Right lobe of liver (tissue), 6 donors: ENCODE measurements at regions not wholly inside any gene's neighbourhood (a gene's known extent, or its start where the extent isn't known, plus 50 kb on each side); places are given as distances from the start of the nearest gene placed in this dataset.

ENCODE experiments used
- ATAC-seq, 4 donors: fragments of 200-7000 bp; cut with Tn5 transposase; one replicate each; pipeline ENCODE4 v1.9.1; 2020; ENCODE audit warnings: mild to moderate bottlenecking in 4 of 4, moderate library complexity in 4 of 4
- DNase-seq, 3 donors: peaks; one replicate each; pipeline ENCODE4 v3.0.0-alpha.2; 2020
- H3K27ac ChIP-seq, 3 donors: fragments of 200-600 bp; one replicate each; pipeline ENCODE4 v1.8.0; 2022
- H3K27me3 ChIP-seq, 2 donors: fragments of 200-600 bp; one replicate each; pipeline ENCODE4 v1.8.0; 2022
- H3K36me3 ChIP-seq, 4 donors: fragments of 200-600 bp; sonication (generic) in 1 of 4; one replicate each; pipeline versions ENCODE4 v1.5.1 to v1.8.0; 2017 to 2022; ENCODE audit warnings: control low read depth in 1 of 4
- H3K4me1 ChIP-seq, 4 donors: fragments of 200-600 bp; sonication (generic) in 1 of 4; one replicate each; pipeline versions ENCODE4 v1.5.1 to v1.8.0; 2017 to 2022; ENCODE audit warnings: control low read depth in 1 of 4
- H3K4me3 ChIP-seq, 3 donors: fragments of 200-600 bp; one replicate each; pipeline ENCODE4 v1.8.0; 2022
- H3K9me3 ChIP-seq, 4 donors: fragments of 200-600 bp; sonication (generic) in 1 of 4; one replicate each; pipeline versions ENCODE4 v1.5.1 to v1.8.0; 2017 to 2022; ENCODE audit warnings: control low read depth in 1 of 4
- POLR2A ChIP-seq: fragments of 450-650 bp; IDR thresholded peaks from one replicate; pipeline ENCODE4 v1.6.1; 2017; ENCODE audit warnings: antibody characterized with exemption, mild to moderate bottlenecking
- WGBS: methylation state at CpG from one replicate; pipeline ENCODE4 v1.1.6; 2018; ENCODE audit warnings: low coverage, low lambda C conversion rate; ENCODE audit not compliant: insufficient coverage; ENCODE audit errors: missing lambda C conversion rate; 5-methylcytosine and 5-hydroxymethylcytosine counted together
- intact Hi-C, 2 donors: fragments of 100-400 bp; cut with DNase I; formaldehyde crosslinking; loops; one replicate each; pipeline versions ENCODE4 v1.11.2 to v1.14.1; 2022
- TF ChIP-seq, protein P1 (sequence below), 4 donors: fragments of 200-600 bp in 3 of 4; fragments of 450-650 bp in 1 of 4; IDR thresholded peaks; one replicate each; pipeline versions ENCODE4 v1.5.1 to v1.8.0; 2016 to 2022; ENCODE audit warnings: antibody characterized with exemption in 4 of 4, mild to moderate bottlenecking in 2 of 4
- donor health status: DM: no; HTN: yes; CAD: no.
- donor health status: DM: no; HTN: no; CAD: no.
- donor health status: DM: no; HTN: no; CAD: no.
- donor health status: DM: no; HTN: yes; CAD: no.
- donor health status: DM: no; HTN: yes; CAD: no.

DNA sequence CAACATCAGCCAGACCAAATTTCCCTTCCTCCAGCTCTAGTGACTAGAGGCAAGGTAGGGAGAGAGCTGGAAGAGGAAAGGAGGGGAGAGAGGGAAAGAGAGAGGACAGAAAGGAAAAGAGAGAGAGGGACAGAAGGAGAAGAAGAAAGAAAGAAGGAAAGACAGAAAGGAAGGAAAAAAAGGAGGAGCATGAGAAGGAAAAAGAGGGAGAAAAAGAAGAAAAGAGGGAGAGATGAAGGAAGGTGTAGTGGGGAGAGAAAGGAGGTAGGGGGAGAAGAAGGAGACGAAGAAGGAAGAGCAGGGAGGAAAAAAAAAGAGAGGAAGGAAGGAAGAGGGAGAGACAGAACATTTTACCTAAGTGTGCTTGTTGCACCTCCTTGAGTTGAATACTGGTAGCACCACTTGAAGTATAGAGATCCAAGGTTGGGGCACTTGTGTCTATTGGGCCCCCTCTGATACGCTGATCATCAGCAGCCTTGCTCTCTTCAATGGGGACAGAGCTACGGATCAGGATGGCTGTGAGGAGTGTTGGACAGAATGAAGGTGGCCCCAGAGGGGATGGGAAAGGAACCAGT, 232.5 kb downstream of the SUDS3 start:
- WGBS: 44% methylated on average over 3 of the region's 3 CpGs
- ATAC-seq (no peak), DNase-seq (no peak)
- Histone ChIP-seq H3K9me3 (no peaks in the 10 kb centered on the region), H3K36me3 (no peaks in the 10 kb centered on the region), H3K4me3 (no peak overlapping the region), H3K27ac (no peak overlapping the region), H3K4me1 (peaks cover 0 to 3% (median 0%) of the 10 kb centered on the region in 4 donors), H3K27me3 (no peaks in the 10 kb centered on the region)
- TF ChIP-seq POLR2A: no peak
- TF ChIP-seq, protein P1, sequence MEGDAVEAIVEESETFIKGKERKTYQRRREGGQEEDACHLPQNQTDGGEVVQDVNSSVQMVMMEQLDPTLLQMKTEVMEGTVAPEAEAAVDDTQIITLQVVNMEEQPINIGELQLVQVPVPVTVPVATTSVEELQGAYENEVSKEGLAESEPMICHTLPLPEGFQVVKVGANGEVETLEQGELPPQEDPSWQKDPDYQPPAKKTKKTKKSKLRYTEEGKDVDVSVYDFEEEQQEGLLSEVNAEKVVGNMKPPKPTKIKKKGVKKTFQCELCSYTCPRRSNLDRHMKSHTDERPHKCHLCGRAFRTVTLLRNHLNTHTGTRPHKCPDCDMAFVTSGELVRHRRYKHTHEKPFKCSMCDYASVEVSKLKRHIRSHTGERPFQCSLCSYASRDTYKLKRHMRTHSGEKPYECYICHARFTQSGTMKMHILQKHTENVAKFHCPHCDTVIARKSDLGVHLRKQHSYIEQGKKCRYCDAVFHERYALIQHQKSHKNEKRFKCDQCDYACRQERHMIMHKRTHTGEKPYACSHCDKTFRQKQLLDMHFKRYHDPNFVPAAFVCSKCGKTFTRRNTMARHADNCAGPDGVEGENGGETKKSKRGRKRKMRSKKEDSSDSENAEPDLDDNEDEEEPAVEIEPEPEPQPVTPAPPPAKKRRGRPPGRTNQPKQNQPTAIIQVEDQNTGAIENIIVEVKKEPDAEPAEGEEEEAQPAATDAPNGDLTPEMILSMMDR (IDR thresholded peaks at IDR 0.05): no peak
- intact Hi-C loops: no loop called here

DNA sequence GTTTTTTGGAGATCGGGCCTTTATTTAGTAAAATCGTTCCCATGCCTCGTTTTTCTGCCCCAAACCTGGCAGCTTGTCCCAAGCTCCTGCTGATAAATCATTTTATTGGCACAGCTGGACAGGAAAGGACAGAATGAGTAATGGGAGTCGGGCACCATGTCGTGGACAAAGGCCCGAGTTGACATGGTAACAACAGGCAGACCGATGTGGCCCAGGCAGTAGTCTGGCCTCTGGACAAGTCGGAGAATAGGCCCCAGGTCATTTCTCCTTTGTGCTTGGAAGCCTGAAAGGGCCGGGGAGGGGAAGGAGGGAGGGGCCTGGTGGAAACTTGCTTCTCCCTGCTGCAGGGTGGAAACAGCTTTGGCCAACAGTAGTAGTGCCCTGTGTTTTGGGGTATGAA, 234.9 kb downstream of the SUDS3 start:
- DNase-seq: no peak
- H3K27me3 ChIP-seq: no peaks in the 10 kb centered on the region
- ATAC-seq: no peak
- no peak for TF ChIP-seq POLR2A
- TF ChIP-seq, protein P1 (IDR thresholded peaks at IDR 0.05): no peak
- intact Hi-C loops: no loop called here
- no peaks in the 10 kb centered on the region for H3K4me1 ChIP-seq
- no peaks in the 10 kb centered on the region for H3K36me3 ChIP-seq
- no peaks in the 10 kb centered on the region for H3K9me3 ChIP-seq
- 44% methylated on average over 9 of the region's 9 CpGs for WGBS
- H3K4me3 ChIP-seq: no peak overlapping the region
- no peak overlapping the region for H3K27ac ChIP-seq

DNA sequence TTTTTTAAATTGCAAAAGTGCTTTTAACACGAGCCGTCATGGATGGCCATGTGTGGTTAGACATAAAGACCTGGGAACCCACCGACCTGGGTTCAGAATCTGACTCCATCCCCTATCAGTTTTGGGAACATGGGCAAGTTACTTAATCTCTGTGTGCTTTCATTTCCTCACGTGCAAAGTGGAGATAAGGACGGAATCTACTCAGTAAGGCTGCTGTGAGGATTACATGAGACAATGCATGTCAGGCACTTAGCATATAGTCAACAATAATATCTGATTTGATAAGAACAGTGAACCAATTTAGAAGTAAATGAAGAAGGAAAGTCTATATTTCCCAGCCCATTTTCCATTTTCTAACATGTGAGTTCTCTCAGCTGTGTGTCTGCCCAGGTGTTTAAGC, 235.4 kb downstream of the SUDS3 start:
- Histone ChIP-seq H3K4me1 (no peaks in the 10 kb centered on the region), H3K4me3 (no peak overlapping the region), H3K36me3 (no peaks in the 10 kb centered on the region), H3K27ac (no peak overlapping the region), H3K27me3 (no peaks in the 10 kb centered on the region), H3K9me3 (no peaks in the 10 kb centered on the region)
- 44% methylated on average over 5 of the region's 5 CpGs for WGBS
- no peak for ATAC-seq
- no peak for DNase-seq
- intact Hi-C loops: no loop called here
- no peak for TF ChIP-seq POLR2A
- TF ChIP-seq, protein P1 (IDR thresholded peaks at IDR 0.05): no peak

DNA sequence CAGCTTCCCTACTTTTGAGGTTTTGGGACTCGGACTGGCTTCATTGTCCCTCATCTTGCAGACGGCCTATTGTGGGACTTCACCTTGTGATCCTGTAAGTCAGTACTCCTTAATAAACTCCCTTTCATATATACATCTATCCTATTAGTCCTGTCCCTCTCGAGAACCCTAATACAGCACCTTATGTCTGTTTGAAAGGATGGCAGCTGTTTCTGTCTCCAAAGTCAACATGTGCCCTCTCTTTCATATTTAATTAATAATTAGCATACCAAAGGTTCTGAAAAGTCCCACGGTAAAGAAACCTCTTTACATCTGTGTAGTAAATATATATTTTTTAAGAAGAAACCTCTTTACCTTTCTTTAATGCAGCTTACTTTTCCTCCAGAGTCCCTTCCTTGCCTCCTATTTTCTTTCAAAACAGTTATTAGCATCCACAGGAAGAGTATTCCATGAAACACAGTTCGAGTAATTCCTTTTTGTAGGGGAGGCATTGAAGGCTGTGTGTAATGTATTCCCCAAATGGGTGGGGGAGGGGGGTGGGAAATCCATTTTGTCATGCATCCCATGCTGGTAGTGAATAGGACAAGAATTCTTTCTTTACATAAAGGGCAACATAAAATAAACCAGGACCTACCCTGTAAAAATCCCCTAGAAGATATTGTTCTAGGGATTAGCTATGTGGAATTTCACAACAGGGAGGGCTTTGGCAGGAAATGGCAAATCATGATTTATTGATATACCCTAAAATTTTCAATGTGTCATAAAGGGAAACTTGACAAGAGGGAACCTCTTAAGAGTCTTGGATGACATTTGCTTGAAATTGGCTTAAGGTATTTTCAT, 241.5 kb downstream of the SUDS3 start:
- WGBS: 49% methylated on average over 5 of the region's 5 CpGs
- ATAC-seq: no peak
- H3K4me3 ChIP-seq: no peak overlapping the region
- H3K36me3 ChIP-seq: no peaks in the 10 kb centered on the region
- H3K4me1 ChIP-seq: no peaks in the 10 kb centered on the region
- no peaks in the 10 kb centered on the region for H3K9me3 ChIP-seq
- no peak for DNase-seq
- H3K27me3 ChIP-seq: no peaks in the 10 kb centered on the region
- intact Hi-C loops: no loop called here
- no peak overlapping the region for H3K27ac ChIP-seq
- TF ChIP-seq POLR2A: no peak
- TF ChIP-seq, protein P1 (IDR thresholded peaks at IDR 0.05): no peak
